ENCODE measurements at regions not wholly inside any gene's neighbourhood (a gene's known extent, or its start where the extent isn't known, plus 50 kb on each side); places are given as distances from the start of the nearest gene placed in this dataset.

DNA sequence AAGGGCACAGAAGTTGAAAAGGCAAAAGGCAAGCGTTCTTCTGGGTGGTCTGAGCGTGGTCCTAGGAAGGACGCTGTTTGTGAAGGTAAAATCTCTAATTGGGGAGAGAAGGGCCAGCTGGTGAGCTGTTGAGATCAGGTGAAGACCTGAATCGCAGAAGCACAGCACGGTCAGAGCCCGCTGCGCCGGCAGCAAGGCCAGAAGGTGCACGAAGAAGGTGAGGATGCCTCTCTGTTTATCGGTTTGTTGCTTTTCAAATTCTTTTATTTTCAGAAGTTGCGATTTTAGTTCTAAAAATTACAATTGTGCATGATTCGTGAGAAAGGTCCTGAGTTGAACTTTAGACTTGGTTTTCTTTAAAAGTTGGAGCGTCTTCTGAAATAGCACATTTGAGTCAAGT lies 247.8 kb upstream of the FOXK1 start:
- TF ChIP-seq, protein P1, sequence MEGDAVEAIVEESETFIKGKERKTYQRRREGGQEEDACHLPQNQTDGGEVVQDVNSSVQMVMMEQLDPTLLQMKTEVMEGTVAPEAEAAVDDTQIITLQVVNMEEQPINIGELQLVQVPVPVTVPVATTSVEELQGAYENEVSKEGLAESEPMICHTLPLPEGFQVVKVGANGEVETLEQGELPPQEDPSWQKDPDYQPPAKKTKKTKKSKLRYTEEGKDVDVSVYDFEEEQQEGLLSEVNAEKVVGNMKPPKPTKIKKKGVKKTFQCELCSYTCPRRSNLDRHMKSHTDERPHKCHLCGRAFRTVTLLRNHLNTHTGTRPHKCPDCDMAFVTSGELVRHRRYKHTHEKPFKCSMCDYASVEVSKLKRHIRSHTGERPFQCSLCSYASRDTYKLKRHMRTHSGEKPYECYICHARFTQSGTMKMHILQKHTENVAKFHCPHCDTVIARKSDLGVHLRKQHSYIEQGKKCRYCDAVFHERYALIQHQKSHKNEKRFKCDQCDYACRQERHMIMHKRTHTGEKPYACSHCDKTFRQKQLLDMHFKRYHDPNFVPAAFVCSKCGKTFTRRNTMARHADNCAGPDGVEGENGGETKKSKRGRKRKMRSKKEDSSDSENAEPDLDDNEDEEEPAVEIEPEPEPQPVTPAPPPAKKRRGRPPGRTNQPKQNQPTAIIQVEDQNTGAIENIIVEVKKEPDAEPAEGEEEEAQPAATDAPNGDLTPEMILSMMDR (IDR thresholded peaks at IDR 0.05; ENCODE audit: low read depth, low read length) = no peak
- Histone ChIP-seq H3K9me3 (no peaks in the 10 kb centered on the region), H3K36me3 (no peaks in the 10 kb centered on the region), H3K4me3 (ENCODE audit: low read depth, low read length) (no peak overlapping the region), H3K4me1 (no peaks in the 10 kb centered on the region), H3K27me3 (no peaks in the 10 kb centered on the region)
- DNase-seq = no peak

- H3K9me3 ChIP-seq = no peaks in the 10 kb centered on the region
- no peak for DNase-seq
- TF ChIP-seq, protein P1 (IDR thresholded peaks at IDR 0.05; ENCODE audit: low read depth, low read length) = no peak
- H3K36me3 ChIP-seq = no peaks in the 10 kb centered on the region
- no peak overlapping the region for H3K4me3 ChIP-seq (ENCODE audit: low read depth, low read length)
- H3K27me3 ChIP-seq = no peaks in the 10 kb centered on the region
- no peaks in the 10 kb centered on the region for H3K4me1 ChIP-seq
These were observed 245.7 kb upstream of the FOXK1 start for GRCh38 chr7:4436361-4436895.

DNA sequence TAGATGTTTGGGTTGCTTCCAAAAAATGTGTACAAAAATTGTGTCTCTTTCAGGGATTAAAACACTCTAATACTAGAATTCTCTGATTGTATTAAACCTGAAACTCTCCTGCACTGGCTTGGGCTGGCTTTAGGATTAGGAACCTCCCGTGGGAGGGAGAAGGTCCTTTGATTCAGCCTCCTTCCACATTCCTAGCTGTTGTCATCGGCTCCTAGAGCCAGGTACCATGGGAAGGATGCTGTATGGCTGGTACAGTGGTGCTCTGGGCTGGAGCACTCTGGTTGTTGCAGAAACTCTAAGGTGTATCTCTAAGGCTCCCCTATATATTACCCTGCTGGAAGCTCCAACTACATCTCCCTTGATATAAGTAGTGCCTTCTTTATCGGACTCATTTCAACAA lies 245.2 kb upstream of the FOXK1 start:
- Histone ChIP-seq H3K4me3 (ENCODE audit: low read depth, low read length) (no peak overlapping the region), H3K27me3 (no peaks in the 10 kb centered on the region), H3K4me1 (no peaks in the 10 kb centered on the region), H3K9me3 (no peaks in the 10 kb centered on the region), H3K36me3 (no peaks in the 10 kb centered on the region)
- TF ChIP-seq, protein P1 (IDR thresholded peaks at IDR 0.05; ENCODE audit: low read depth, low read length) = no peak
- DNase-seq = no peak

GRCh38 chr7:4437916-4438315 lies 244.2 kb upstream of the FOXK1 start:
- Histone ChIP-seq H3K36me3 (no peaks in the 10 kb centered on the region), H3K9me3 (no peaks in the 10 kb centered on the region), H3K4me3 (ENCODE audit: low read depth, low read length) (no peak overlapping the region), H3K27me3 (no peaks in the 10 kb centered on the region), H3K4me1 (no peaks in the 10 kb centered on the region)
- no peak for DNase-seq
- TF ChIP-seq, protein P1 (IDR thresholded peaks at IDR 0.05; ENCODE audit: low read depth, low read length) = no peak

DNA sequence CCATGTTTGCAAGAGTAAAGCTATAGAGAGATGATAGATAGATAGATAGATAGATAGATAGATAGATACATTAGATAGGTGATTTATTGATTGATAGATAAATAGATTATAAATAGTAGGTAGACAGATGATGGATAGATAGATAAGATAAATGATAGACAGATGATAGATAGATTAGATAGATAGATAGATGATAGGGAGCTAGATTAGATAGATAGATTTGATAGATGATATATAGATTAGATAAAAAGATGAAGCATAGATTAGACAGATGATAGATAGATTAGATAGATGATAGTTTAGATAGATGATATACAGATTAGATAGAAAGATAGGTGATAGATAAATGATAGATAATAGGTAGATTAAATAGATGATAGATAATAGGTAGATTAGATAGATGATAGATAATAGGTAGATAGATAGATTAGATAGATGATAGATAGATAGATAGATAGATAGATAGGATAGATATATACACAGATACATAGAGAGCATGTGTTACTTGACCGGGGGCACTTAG lies 243.3 kb upstream of the FOXK1 start:
- Histone ChIP-seq H3K36me3 (no peaks in the 10 kb centered on the region), H3K27me3 (no peaks in the 10 kb centered on the region), H3K4me1 (no peaks in the 10 kb centered on the region), H3K4me3 (ENCODE audit: low read depth, low read length) (no peak overlapping the region), H3K9me3 (no peaks in the 10 kb centered on the region)
- TF ChIP-seq, protein P1 (IDR thresholded peaks at IDR 0.05; ENCODE audit: low read depth, low read length) = no peak
- DNase-seq = no peak

GRCh38 chr7:4439444-4439843 lies 242.7 kb upstream of the FOXK1 start:
- no peak for DNase-seq
- no peaks in the 10 kb centered on the region for H3K4me1 ChIP-seq
- H3K4me3 ChIP-seq (ENCODE audit: low read depth, low read length) = no peak overlapping the region
- TF ChIP-seq, protein P1 (IDR thresholded peaks at IDR 0.05; ENCODE audit: low read depth, low read length) = no peak
- no peaks in the 10 kb centered on the region for H3K36me3 ChIP-seq
- no peaks in the 10 kb centered on the region for H3K27me3 ChIP-seq
- no peaks in the 10 kb centered on the region for H3K9me3 ChIP-seq

Measured in BE2C (cell line).